Endodermal cell (in vitro differentiated cells): ENCODE measurements at regions not wholly inside any gene's neighbourhood (a gene's known extent, or its start where the extent isn't known, plus 50 kb on each side); places are given as distances from the start of the nearest gene placed in this dataset.

ENCODE experiments used
- DNase-seq: peaks from one replicate; pipeline ENCODE4 v3.0.0-alpha.2; 2017
- H3K27ac ChIP-seq: 2 replicates; pipeline ENCODE4 v1.5.1; 2013; ENCODE audit warnings: mild to moderate bottlenecking, low read depth, low read length, moderate library complexity
- H3K27me3 ChIP-seq: 2 replicates; pipeline ENCODE4 v1.6.1; 2013; ENCODE audit warnings: mild to moderate bottlenecking, low read length, moderate library complexity; ENCODE audit not compliant: insufficient read depth, control insufficient read depth, poor library complexity, severe bottlenecking
- H3K36me3 ChIP-seq: 2 replicates; pipeline ENCODE4 v1.7.0; 2013; ENCODE audit warnings: mild to moderate bottlenecking, low read length, moderate library complexity; ENCODE audit not compliant: control insufficient read depth, insufficient read depth
- H3K4me1 ChIP-seq: one replicate; pipeline ENCODE4 v1.7.0; 2013; ENCODE audit warnings: low read length; ENCODE audit not compliant: control insufficient read depth, insufficient read depth
- H3K4me3 ChIP-seq: 2 replicates; pipeline ENCODE4 v1.5.1; 2013; ENCODE audit warnings: mild to moderate bottlenecking, low read length, moderate library complexity
- H3K9ac ChIP-seq: 2 replicates; pipeline ENCODE4 v1.6.1; 2013; ENCODE audit warnings: mild to moderate bottlenecking, low read length, moderate library complexity; ENCODE audit not compliant: poor library complexity, severe bottlenecking; ENCODE audit errors: extremely low read depth
- H3K9me3 ChIP-seq: 2 replicates; pipeline ENCODE4 v1.6.1; 2013; ENCODE audit warnings: mild to moderate bottlenecking, low read length, moderate library complexity; ENCODE audit not compliant: control insufficient read depth
- H3K27ac Mint-ChIP-seq: 2 replicates; pipeline ENCODE4 v1.8.0; 2020; ENCODE audit warnings: mixed read lengths
- H3K27me3 Mint-ChIP-seq: 2 replicates; pipeline ENCODE4 v1.8.0; 2021; ENCODE audit warnings: mild to moderate bottlenecking, mixed read lengths; ENCODE audit not compliant: insufficient read depth
- H3K36me3 Mint-ChIP-seq: 2 replicates; pipeline ENCODE4 v1.8.0; 2020; ENCODE audit warnings: low read depth, mixed read lengths
- H3K4me1 Mint-ChIP-seq: 2 replicates; pipeline ENCODE4 v1.8.0; 2020; ENCODE audit warnings: mixed read lengths
- H3K4me3 Mint-ChIP-seq: 2 replicates; pipeline ENCODE4 v1.8.0; 2020; ENCODE audit warnings: mild to moderate bottlenecking, moderate library complexity, mixed read lengths
- H3K9me3 Mint-ChIP-seq: 2 replicates; pipeline ENCODE4 v1.8.0; 2020; ENCODE audit warnings: mild to moderate bottlenecking, mixed read lengths
- WGBS, 2 experiments: methylation state at CpG; one replicate each; pipeline versions ENCODE4 v1.1.5 to v1.1.7; 2013; ENCODE audit warnings: missing lambda C conversion rate in 2 of 2, mixed read lengths in 1 of 2; ENCODE audit not compliant: insufficient coverage in 1 of 2, insufficient read length in 1 of 2; 5-methylcytosine and 5-hydroxymethylcytosine counted together
- TF ChIP-seq, protein P1 (sequence below): fragments of 200-600 bp; sonication (generic); conservative IDR thresholded peaks from 2 replicates; pipeline ENCODE4 v1.5.0; 2021; ENCODE audit warnings: antibody characterized with exemption, mild to moderate bottlenecking

DNA sequence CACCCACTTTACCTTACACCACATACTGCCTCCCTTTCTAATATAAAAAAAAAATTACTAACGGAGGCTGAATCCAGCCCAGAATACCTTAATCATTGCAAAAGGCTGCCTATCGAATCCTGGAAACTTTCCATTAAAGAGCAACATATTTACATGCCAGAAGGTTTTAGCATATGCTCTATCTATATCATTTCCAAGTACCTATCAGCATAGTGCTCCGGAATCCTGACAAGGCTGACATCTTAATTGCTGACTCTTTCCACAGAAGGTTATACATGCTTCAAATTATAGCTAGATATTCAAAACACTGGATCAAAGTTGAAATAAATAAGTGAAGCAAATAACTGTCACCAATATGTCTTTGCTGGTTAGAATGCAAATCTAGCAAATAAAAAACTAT, 170.9 kb upstream of the CDK1 start:
- Mint-ChIP-seq H3K9me3 (no peaks in the 10 kb centered on the region), H3K27me3 (no peaks in the 10 kb centered on the region), H3K27ac (no peak overlapping the region), H3K36me3 (no peaks in the 10 kb centered on the region), H3K4me1 (peaks cover 8% of the 10 kb centered on the region), H3K4me3 (no peak overlapping the region)
- no peak overlapping the region for H3K4me3 ChIP-seq
- H3K36me3 ChIP-seq, result no peaks in the 10 kb centered on the region
- H3K9me3 ChIP-seq, result no peaks in the 10 kb centered on the region
- H3K9ac ChIP-seq, result no peak overlapping the region
- H3K27me3 ChIP-seq, result no peaks in the 10 kb centered on the region
- H3K4me1 ChIP-seq, result no peaks in the 10 kb centered on the region
- TF ChIP-seq, protein P1, sequence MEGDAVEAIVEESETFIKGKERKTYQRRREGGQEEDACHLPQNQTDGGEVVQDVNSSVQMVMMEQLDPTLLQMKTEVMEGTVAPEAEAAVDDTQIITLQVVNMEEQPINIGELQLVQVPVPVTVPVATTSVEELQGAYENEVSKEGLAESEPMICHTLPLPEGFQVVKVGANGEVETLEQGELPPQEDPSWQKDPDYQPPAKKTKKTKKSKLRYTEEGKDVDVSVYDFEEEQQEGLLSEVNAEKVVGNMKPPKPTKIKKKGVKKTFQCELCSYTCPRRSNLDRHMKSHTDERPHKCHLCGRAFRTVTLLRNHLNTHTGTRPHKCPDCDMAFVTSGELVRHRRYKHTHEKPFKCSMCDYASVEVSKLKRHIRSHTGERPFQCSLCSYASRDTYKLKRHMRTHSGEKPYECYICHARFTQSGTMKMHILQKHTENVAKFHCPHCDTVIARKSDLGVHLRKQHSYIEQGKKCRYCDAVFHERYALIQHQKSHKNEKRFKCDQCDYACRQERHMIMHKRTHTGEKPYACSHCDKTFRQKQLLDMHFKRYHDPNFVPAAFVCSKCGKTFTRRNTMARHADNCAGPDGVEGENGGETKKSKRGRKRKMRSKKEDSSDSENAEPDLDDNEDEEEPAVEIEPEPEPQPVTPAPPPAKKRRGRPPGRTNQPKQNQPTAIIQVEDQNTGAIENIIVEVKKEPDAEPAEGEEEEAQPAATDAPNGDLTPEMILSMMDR, result no peak
- no peak for DNase-seq
- 92 to 94% methylated on average over 3 of the region's 3 CpGs for WGBS, 2 experiments
- H3K27ac ChIP-seq, result no peak overlapping the region

DNA sequence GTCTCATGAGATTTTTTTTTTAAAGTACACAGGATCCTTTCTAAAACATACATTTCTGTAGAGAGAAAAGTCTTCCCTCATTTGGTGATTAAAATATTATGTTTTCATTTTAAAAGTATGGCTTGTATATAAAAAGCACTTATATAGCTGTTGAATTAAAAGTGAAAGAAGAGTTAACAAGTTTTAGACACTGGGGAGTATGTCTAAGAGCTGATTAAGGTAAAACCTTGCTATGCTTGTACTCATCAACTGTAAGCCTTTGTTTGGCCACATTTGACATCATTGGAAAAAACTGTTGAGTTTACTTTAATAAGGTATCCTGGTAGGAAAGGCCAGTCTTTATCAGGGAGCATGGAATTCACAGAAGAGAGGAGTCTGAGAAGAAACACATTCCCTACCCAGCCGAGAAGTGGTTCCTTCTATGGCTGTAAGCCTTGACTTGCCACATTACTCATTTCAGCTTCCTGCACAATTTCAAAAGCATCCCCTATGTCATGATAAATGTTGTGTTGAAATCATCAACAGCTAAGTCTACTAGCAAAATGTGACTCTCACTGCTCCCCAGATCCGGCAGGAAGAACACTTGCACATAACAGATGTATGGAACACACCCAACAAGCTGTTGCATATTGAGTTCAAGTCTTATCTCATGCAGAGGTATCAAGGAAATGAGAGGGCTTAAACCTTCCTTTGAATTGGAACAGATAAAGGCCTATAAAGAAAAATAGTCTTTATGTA, 171.8 kb upstream of the CDK1 start:
- Histone ChIP-seq H3K36me3 (no peaks in the 10 kb centered on the region), H3K4me3 (no peak overlapping the region), H3K27me3 (no peaks in the 10 kb centered on the region), H3K9me3 (no peaks in the 10 kb centered on the region), H3K4me1 (no peaks in the 10 kb centered on the region), H3K27ac (no peak overlapping the region), H3K9ac (no peak overlapping the region)
- Mint-ChIP-seq H3K27ac (no peak overlapping the region), H3K36me3 (no peaks in the 10 kb centered on the region), H3K4me3 (no peak overlapping the region), H3K9me3 (no peaks in the 10 kb centered on the region), H3K4me1 (peaks cover 8% of the 10 kb centered on the region), H3K27me3 (no peaks in the 10 kb centered on the region)
- DNase-seq, result no peak
- WGBS, 2 experiments, result 89 to 100% methylated on average over 1 to 2 of the region's 2 CpGs
- TF ChIP-seq, protein P1, result no peak

DNA sequence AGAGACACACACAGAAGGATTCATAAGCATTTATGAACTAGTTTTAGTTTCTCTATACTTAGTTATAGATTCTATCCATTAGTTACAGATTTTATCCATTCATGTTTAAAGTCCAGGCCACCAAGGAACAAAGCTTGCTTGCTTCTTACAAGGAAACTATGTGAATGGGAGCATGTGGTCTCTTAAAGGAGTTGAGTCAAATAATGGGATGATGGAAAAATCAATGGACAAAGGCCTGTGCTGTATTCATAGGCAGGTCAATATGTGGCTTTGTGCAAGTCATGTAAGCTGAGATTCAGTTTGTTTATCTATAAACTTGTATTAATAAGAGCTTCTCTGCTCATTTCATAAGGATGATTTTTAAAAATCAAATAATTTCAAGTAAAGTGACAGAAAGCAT, 172.8 kb upstream of the CDK1 start:
- H3K27ac ChIP-seq, result no peak overlapping the region
- TF ChIP-seq, protein P1, result no peak

More for the DNA sequence above, 172.8 kb upstream of the CDK1 start:
- H3K4me1 ChIP-seq, result no peaks in the 10 kb centered on the region
- H3K27ac Mint-ChIP-seq, result no peak overlapping the region
- H3K9ac ChIP-seq, result no peak overlapping the region
- no peaks in the 10 kb centered on the region for H3K9me3 ChIP-seq
- no peaks in the 10 kb centered on the region for H3K36me3 Mint-ChIP-seq
- peaks cover 3% of the 10 kb centered on the region for H3K4me1 Mint-ChIP-seq
- no peaks in the 10 kb centered on the region for H3K9me3 Mint-ChIP-seq
- no peaks in the 10 kb centered on the region for H3K27me3 ChIP-seq
- no peaks in the 10 kb centered on the region for H3K36me3 ChIP-seq
- no peak overlapping the region for H3K4me3 ChIP-seq
- H3K4me3 Mint-ChIP-seq, result no peak overlapping the region
- no peaks in the 10 kb centered on the region for H3K27me3 Mint-ChIP-seq
- DNase-seq, result no peak
